Bronchial epithelial cell (primary cell): ENCODE measurements at regions not wholly inside any gene's neighbourhood (a gene's known extent, or its start where the extent isn't known, plus 50 kb on each side); places are given as distances from the start of the nearest gene placed in this dataset.
"Not testable (repeated sequence)": the region's sequence is repeated elsewhere in the genome, so short reads cannot be mapped to it uniquely, and the experiment has no call there.

Source experiments
- DNase-seq: peaks from one replicate; pipeline ENCODE4 v3.0.0-alpha.2; 2010; ENCODE audit warnings: low read depth
- FAIRE-seq: peaks from 2 replicates; lab custom pipeline; 2011; peaks lifted over from hg19 to GRCh38; lab: Jason Lieb, UNC
- H3K27me3 ChIP-seq: 2 replicates; pipeline ENCODE4 v1.5.1; 2011; ENCODE audit warnings: low read length; ENCODE audit not compliant: control insufficient read depth, insufficient read depth
- H3K36me3 ChIP-seq: 2 replicates; pipeline ENCODE4 v1.5.1; 2011; ENCODE audit warnings: low read length; ENCODE audit not compliant: control insufficient read depth, insufficient read depth
- H3K4me3 ChIP-seq: 2 replicates; pipeline ENCODE4 v1.5.1; 2011; ENCODE audit warnings: mild to moderate bottlenecking, low read depth, low read length, control low read depth
- TF ChIP-seq, protein P1 (sequence below): IDR thresholded peaks from 2 replicates; pipeline ENCODE4 v1.5.1; 2011; ENCODE audit warnings: mild to moderate bottlenecking, moderate library complexity, low read length, control low read depth, inconsistent platforms; ENCODE audit not compliant: insufficient read depth, severe bottlenecking

- no peaks in the 10 kb centered on the region for H3K27me3 ChIP-seq
- TF ChIP-seq, protein P1, sequence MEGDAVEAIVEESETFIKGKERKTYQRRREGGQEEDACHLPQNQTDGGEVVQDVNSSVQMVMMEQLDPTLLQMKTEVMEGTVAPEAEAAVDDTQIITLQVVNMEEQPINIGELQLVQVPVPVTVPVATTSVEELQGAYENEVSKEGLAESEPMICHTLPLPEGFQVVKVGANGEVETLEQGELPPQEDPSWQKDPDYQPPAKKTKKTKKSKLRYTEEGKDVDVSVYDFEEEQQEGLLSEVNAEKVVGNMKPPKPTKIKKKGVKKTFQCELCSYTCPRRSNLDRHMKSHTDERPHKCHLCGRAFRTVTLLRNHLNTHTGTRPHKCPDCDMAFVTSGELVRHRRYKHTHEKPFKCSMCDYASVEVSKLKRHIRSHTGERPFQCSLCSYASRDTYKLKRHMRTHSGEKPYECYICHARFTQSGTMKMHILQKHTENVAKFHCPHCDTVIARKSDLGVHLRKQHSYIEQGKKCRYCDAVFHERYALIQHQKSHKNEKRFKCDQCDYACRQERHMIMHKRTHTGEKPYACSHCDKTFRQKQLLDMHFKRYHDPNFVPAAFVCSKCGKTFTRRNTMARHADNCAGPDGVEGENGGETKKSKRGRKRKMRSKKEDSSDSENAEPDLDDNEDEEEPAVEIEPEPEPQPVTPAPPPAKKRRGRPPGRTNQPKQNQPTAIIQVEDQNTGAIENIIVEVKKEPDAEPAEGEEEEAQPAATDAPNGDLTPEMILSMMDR = no peak
- no peaks in the 10 kb centered on the region for H3K36me3 ChIP-seq
- no peak for DNase-seq
- FAIRE-seq = no peak
- no peak overlapping the region for H3K4me3 ChIP-seq
Observed at GRCh38 chrX:67004451-67004850, 365.6 kb upstream of the EDA2R start.

DNA sequence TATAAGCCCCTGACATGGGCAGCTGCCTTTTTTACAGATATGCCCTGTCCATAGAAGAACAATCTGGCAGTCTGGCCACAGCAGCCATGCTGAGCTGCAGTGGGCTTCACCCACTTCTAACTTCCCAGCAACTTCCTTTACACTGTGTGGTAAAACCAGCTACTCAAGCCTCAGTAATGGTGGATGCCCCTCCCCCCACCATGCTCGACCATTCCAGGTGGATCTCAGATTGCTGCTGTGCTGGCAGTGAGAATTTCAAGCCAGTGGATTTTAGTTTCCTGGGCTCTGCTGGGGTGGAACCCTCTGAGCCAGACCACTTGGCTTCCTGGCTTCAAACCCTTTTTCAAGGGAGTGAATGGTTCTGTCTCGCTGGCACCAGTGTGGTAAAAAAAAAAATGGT, 355.9 kb upstream of the EDA2R start:
- FAIRE-seq (no peak), DNase-seq (no peak)
- TF ChIP-seq, protein P1 = no peak
- Histone ChIP-seq H3K4me3 (no peak overlapping the region), H3K27me3 (no peaks in the 10 kb centered on the region), H3K36me3 (no peaks in the 10 kb centered on the region)

GRCh38 chrX:66992077-66992476, 353.2 kb upstream of the EDA2R start:
- not testable (repeated sequence) for H3K4me3 ChIP-seq, DNase-seq, H3K27me3 ChIP-seq, H3K36me3 ChIP-seq, FAIRE-seq

- DNase-seq = no peak
- H3K36me3 ChIP-seq = no peaks in the 10 kb centered on the region
- no peak for FAIRE-seq
- H3K4me3 ChIP-seq = no peak overlapping the region
- TF ChIP-seq, protein P1 = no peak
- no peaks in the 10 kb centered on the region for H3K27me3 ChIP-seq
Observed at GRCh38 chrX:66988331-66988730, 349.5 kb upstream of the EDA2R start.

GRCh38 chrX:66961665-66962064, 322.8 kb upstream of the EDA2R start:
- FAIRE-seq (no peak), DNase-seq (no peak)
- Histone ChIP-seq H3K36me3 (no peaks in the 10 kb centered on the region), H3K4me3 (no peak overlapping the region), H3K27me3 (no peaks in the 10 kb centered on the region)
- TF ChIP-seq, protein P1 = no peak

- FAIRE-seq = no peak
- DNase-seq = no peak
- TF ChIP-seq, protein P1 = no peak
Observed at GRCh38 chrX:66931713-66932112, 292.8 kb upstream of the EDA2R start.

DNA sequence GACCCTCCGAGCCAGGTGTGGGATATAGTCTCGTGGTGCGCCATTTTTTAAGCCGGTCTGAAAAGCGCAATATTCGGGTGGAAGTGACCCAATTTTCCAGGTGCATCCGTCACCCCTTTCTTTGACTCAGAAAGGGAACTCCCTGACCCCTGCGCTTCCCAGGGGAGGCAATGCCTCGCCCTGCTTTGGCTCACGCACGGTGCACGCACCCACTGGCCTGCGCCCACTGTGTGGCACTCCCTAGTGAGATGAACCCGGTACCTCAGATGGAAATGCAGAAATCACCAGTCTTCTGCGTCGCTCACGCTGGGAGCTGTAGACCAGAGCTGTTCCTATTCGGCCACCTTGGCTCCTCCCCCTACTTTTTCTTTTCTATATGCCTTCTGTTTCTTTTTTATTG, 291.6 kb upstream of the EDA2R start:
- not testable (repeated sequence) for H3K4me3 ChIP-seq, DNase-seq, FAIRE-seq, H3K36me3 ChIP-seq, H3K27me3 ChIP-seq

More at GRCh38 chrX:66931713-66932112, 292.8 kb upstream of the EDA2R start:
- H3K27me3 ChIP-seq = no peaks in the 10 kb centered on the region
- H3K36me3 ChIP-seq = no peaks in the 10 kb centered on the region
- H3K4me3 ChIP-seq = no peak overlapping the region
